ENCODE measurements at regions not wholly inside any gene's neighbourhood (a gene's known extent, or its start where the extent isn't known, plus 50 kb on each side); places are given as distances from the start of the nearest gene placed in this dataset.
A peak's percentile ranks its signal among the peaks of the same experiment; 100 is the strongest.

DNA sequence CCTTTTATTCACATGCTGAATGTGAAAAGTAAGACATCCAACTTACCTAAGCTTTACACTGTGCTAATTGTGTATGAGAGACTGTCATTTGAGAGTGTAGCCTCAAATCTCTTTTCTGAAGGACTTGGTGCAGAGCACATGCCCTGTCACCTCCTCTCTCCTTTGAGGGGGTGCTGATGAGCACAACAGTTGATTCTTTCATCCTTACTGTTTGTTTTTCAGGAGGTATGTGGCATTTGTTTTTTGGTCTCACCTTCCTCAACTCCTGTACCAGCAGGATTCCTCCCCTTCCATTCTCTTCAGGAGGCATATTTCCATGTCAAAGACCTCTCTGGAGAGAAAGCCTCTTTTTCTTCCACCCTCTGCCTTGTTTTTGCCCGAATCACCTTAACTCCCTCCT lies 252.6 kb upstream of the CITED2 start:
- DNase-seq (ENCODE audit: low read depth, low spot score), result no peak

DNA sequence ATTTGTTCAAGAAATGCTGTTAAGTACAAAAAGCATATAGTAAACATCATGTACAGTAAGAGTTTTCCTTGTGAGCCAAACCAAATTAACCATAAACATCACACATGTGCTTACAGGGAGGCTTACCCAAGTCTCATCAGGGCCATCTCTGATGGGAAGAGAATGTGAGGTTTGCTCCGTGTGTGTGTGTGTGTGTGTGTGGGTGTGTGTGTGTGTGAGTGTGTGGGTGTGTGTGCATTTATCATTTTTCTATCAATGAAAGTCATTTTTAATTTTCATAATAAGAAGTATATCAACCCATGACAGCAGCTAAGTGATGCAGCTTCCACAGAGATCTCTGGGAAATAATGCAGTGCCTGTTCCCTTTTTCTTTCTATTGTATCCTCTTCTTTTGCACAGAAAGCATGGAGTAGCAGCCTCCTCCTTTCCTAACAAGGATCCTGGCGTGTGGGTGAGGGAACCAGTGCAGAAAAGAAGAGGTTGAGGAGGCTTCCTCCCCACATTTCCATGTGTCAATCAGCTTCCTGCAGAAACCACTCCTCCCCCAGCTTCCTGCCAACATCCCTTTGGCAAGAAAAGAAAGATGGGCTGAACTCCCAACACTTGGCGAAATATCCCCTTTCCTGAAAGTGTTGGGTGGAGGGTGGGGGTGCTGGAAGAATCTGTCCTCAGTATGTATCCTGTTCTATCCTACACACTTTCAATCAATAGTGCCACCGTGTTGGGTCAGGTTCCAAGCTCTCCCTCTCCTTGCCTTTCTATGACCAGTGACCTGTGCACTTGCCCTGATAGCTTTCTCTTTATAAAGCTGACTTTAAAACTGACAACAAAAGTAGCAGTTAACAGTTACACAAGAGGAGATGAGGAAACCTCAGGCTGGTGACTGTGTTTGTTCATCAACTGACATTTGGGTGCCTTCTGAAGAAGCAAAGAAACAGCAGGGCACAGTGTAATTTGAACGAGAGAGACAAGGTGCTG lies 251.8 kb upstream of the CITED2 start:
- DNase-seq (ENCODE audit: low read depth, low spot score), result peak; percentile 5

DNA sequence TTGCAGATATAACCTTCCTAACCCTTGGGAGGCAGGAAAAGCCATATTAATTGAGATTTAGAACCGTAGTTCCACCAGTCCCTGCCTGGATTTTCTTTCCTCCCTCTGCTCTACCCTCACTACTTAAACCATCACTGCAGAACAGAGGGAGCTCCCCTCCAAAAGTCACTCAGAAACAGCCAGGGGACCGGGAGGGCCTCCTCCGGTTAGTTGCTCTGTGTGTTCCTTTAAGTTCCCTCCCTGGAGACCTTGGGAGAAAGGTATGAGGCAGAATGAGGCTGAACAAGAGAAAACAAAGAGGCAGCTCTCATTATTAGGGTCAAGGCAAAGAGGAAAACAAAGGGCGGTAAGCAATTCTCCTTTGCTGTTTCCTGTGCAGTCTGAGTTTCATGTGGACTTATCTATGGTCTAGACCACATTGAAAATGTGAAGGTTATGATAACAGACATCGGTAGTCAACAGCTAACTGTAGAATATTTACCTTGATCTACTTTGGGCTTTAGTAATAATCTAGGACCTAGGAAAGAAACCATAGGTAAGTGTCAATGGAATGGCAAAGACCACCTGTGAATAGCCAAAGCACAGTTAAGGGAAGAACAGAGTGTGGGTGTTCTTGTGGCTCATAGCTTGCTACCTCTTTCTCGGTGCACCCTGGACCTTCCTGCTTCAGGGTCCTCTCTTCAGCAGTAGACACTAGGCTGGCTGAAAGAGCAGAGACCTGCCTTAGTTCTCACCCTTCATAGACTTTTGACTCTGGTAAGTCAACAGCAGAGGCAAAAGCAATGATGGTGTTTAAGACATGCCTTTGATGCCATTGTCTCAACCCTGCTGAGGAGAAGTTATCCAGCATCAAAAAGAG lies 250.9 kb upstream of the CITED2 start:
- DNase-seq (ENCODE audit: low read depth, low spot score), result no peak

DNA sequence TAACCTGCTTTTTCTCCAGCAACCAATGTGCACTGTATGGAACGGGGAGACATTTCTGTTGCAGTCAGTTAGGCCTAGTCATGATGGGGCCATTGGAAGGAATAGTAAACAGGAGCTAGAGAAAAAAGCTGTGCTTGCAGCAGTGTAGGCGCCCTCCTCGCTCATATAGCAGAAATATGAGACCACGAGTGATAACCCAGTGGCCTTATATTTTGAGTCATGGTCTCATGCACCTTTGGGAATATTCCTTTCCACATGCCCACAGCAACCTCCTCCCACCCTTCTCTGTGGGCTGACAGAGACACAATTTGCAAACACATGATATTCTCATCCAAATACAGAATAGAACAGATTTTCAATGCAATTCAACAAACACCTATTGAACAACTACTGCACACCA lies 248.9 kb upstream of the CITED2 start:
- DNase-seq (ENCODE audit: low read depth, low spot score), result no peak

DNA sequence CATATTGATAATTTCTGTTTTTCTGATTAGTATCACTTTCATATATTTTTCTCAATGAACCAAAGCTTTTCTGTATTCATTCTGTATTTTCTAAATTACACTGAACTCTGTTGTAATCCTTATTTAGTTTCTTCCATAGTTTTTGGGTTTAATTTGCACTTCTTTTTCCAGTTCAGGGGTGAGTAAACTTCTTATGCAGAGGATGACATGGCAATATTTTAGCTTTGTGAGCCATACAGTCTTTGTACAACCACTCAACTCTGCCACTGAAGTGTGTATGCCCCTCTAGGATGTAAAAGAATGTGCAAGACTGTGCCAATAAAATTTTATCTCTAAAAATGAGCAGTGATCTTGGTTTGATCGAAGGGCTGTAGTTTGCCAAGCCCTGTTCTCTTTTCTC lies 239.0 kb upstream of the CITED2 start:
- DNase-seq (ENCODE audit: low read depth, low spot score), result no peak

DNA sequence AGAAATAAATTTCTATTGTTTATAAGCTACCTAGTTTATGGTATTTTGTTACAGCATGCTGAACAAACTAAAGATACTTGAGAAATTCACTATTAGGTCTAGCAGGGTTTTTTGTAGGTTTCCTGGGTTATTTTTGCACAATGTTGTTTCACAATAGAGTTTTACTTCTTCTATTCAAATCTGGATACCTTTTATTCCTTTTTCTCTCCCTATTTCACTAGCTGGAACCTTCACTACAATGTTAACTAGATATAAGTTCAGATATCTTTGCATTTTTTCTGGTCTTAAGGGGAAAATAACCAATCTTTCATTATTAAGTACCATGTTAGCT lies 237.7 kb upstream of the CITED2 start:
- DNase-seq (ENCODE audit: low read depth, low spot score), result no peak

DNA sequence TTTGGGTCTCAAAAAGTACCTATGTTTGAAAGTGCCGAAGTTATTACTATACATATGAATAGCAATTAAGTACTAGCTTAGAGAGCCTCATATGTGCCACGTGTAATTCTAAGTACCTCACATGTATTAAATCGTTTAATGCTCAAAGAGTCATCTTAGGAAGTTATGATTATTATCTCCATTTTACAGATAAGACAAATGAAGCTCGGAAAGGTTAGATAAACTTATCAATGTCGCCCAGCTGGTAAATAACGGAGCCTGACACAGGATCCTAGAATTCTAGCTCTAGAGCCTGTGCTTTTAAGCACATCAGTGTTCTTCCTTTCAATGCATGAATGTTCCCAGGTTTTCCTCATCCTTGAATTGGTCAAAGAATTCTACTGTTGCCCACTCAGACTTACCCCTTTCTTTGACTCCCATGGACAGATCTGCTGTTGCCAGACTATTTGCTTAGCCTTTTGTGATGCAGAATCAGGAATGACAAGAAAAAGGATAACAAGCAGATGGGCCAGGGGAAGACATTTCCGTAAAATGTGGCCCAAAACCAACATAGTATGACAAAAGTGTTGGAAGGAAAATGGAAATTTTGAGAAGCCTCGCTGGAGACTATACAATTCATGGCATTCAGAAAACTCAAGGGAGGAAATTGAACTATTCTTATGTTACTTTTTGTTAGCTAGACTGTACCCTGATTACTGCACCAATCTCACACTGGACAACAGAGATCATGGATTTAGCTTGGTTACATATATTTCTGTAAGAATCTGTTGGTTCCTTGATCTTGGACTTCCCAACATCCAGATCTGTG lies 237.1 kb upstream of the CITED2 start:
- no peak for DNase-seq (ENCODE audit: low read depth, low spot score)

DNA sequence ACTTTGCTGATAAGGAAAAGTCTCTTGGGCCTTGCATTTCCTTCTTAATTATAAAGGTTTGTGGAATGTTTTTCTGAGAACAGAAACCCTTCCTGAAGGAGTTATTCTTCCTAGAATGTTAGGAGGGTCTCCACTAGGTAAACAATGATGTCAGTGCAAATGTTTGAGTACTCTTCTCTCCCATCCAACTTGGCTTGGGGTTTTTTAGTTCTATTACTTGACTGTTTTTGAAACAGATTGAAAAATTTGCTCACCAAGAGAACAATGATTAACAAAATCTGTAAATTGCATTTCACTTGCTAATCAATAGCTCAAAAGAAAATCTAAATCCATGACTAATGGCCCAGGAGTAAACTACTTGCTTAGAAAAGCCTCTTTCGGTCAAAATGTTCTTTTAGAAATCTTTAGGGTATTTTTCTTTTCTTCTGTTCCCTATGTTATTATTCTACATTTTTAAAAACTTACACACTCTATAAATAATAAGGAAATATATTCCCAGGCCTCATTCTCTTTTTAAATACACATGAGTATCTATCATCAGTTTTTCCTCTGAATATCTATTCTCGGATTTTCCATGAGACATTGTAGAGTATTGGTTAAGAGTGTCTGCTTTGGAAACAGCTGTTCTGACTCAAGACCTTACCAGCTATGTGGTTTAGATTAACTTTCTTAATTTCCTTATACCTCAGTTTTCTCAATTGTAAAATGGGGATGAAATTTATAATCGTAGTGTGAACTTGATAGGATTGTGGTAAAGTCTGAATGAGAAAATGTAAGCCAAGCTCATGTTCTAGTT lies 234.2 kb upstream of the CITED2 start:
- no peak for DNase-seq (ENCODE audit: low read depth, low spot score)

DNA sequence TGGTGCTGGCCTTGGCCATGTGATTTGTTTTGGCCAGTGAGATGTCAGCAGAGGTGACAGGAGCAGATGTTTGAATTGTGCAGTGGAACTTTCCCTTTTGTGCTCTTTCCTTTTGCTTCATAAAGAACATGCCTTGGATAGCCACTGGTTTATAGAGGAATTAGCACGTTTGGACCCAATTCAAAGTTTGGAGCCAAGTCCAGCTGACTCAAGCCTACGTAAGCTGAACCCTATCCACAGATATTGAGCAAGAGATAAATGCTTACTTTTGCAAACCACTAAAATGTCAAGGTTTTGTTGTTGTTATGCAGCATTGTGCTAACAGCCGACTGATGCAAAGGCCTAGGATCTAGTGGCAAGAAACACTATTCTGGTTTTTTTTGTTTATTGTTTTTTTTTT lies 230.9 kb upstream of the CITED2 start:
- no peak for DNase-seq (ENCODE audit: low read depth, low spot score)

DNA sequence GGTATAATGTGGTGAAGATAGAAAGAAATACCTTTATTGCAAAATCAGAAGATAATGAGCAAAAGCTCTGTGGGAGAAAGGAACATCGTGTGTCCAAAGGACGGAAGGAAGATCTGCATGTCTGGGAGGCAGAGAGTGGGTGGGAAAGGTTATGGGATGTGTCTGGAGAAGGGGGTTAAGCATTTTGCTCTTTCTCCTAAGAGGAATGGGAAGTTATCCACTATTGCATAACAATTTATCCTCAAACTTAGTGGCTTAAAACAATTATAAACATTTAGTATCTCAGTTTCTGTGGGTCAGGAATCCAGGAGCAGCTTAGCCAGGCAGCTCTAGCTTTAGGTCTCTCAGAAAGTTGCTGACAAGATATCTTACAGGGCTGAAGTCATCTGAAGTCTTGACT lies 229.1 kb upstream of the CITED2 start:
- DNase-seq (ENCODE audit: low read depth, low spot score), result no peak

DNA sequence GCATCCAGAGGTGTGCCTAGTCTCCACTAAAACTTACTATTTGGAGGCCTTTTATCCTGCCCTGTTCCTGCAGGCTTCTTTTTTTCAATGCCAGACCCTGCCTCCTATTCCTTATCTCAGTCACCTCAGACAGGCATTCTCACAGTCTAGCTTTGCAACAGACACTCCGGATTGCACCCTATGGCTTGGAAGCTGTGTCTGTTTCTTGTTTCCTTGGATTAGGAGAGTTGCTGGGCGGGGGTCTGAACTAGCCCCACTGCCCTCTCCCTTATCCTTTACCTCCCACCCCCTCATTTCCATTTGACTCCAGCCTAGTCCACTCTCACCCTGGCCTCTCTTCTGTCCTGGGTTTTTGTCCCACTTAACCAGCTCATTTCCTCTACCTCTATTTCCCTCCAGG lies 228.1 kb upstream of the CITED2 start:
- no peak for DNase-seq (ENCODE audit: low read depth, low spot score)

DNA sequence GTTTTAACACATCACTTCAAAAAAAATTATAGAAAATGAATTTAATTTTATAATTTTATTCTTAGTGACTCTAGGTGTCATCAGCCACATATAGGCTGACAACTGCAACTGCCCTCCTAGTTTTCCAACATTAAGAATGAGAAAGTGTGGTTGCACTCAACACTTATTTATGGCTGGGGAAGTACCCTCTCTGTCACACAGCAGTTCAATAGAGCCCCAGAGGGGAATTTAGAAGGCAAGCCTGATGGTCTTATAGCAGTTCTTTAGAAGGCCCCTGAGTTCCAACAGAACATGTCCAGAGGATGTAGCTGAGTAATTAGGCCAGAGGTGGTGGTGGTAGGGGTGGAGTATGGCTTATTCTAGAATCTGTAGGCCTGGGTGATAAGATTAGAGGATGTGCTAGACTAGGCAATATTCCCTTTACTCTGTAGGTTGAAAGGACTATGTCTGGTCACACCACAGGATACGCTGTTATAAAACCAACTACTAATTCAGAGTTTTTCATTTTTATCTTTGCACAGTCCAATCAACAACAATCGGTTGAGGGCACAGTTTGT lies 226.5 kb upstream of the CITED2 start:
- no peak for DNase-seq (ENCODE audit: low read depth, low spot score)

DNA sequence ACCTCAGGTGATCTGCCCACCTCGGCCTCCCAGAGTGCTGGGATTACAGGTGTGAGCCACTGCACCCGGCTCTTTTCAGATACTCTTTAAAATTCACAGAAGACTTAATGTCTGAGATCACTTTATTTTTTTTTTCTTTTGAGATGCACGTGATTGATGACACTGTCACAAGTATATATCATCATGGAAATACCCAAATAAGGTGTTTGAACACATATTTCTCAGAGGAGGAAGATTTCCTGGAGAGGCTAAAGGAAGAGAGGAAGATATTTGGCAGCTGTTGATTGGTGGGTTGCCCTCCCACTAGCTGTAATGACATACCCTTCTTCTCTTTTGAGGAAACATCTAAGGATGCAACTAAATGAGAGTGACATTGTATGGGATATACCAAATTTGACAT lies 225.9 kb upstream of the CITED2 start:
- no peak for DNase-seq (ENCODE audit: low read depth, low spot score)

DNA sequence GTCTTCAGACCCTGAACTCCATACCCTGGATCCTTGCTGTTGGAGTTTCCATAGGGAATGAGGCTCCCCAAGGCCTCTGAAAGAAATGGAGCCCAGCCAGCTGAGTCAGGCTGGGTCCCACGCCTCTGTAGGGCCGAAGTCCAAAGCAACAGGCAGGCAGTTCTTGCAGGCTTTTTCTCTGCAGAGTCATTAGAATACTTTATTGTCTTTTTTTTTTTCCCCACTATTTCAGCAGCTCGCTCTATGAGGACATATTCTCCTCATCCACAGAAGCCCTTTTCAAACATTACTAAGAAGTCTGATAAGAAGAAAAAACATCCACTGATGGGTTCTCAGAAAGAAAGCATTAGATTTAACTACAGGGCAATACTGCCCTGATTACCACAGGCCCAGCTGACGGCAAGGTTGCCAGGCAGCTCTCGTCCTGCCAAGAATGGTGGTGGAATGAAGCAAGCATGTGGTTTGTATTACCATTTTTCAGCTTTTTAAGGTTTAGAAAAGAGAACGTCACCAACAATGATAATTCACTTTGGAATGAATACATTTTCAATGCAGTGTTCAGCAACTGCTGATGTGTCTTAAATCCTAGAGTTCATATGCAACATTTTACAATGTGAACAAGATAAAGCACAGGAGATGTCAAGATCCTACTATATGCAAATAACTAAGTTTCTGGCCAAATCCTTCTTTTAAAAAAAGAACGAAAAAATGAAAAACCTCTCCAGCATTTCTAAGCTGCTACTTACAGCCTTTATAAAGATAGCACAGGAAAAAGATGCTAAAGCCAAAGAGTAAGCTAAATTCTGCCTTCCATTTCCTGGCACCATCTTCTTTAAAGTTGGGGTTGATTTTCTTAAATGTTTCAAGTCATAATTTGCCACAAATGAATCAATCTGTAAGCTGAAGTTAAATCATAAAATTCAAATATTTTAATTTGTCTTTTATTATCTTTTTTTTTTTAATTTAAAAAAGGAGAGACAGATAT lies 223.6 kb upstream of the CITED2 start:
- no peak for DNase-seq (ENCODE audit: low read depth, low spot score)

DNA sequence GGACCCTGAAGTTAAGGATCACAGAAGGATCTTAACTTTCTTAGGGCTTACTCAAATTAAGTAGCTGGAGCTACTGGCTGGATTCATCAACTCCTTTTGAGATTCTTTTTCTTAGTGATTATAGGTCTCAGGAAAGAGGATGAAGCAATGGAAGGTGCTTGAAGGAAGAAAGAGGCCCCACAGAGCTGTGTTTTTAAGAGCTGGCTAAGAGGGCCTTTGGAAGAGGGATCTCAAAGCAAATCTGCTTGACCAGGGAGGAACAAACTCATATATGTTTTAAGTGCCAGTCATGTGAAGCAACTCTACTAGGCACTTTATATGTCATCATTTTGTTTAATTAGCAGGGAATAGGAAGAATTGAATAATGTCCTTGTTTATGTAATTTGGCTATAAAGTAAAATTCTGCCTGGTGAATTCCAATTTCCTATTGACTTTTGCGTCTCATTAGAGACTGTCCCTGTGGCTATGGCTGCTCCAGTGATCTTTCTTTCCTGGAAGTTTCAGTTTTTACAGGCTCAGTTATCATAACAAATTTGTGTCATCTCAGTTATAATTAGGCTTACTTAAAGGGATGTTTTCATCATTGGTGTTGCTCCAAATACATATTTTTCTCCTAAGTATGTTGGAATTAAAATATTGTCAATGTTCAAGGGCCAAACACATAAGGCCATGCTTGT lies 222.8 kb upstream of the CITED2 start:
- no peak for DNase-seq (ENCODE audit: low read depth, low spot score)

DNA sequence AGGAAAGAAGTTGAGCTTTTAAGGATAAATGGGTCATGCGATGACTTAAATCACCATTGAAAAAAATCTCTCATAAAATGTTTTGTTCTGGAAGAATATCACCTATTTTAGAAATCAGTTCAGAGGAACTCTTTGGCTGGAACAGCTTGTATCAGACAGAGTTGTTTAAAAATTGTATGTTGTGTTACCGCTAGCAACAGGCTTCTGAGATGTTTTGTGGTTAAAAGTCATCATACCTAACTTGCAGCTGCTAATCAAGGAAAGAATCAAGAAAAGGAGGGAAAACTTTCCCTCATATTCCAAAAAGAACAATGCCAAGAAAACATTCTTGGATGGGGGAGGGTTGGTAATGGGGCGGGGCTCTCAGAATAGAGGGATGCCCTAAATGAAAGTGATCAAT lies 220.7 kb upstream of the CITED2 start:
- no peak for DNase-seq (ENCODE audit: low read depth, low spot score)

DNA sequence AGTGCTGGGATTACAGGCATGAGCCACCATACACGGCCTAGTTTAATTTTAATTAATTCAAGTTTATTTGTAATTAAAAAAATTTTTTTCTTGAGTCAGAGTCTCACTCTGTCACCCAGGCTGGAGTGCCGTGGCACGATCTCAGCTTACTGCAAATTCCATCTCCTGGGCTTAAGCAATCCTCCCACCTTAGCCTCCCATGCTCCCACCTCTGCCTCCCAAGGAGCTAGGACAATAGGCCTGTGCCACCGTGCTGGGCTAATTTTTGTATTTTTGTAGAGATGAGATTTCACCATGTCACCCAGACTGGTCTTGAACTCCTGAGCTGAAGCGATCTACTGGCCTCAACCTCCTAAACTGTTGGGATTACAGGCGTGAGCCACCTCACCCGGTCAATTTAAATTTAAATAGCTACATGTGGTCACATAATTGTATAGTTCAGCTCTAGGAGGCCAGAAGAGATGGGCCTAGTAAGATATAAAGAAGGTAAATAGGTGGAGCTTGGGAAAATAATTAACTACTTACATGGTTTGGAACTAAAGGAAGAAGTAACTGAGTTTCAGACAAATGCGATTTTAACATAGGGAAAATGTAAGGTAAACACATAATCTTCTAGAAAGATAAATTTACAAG lies 220.0 kb upstream of the CITED2 start:
- no peak for DNase-seq (ENCODE audit: low read depth, low spot score)

DNA sequence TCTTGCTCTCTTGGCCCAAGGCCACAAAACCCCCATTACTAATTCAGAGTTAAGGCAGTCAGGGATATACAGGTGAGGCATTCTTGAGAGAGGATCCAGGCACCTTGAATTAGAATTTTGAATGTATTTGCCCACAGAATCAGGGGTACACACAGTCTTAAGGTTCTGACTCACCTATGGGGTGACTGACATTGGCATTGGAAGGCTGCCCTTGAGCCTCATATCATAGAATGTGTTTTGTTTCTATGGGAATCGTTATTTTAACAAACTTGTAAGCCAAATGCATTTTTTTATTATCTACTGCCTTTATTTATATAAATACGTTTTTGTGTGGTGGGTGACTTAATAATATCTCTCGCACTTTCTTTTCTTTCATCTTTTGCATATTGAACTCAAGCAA lies 218.6 kb upstream of the CITED2 start:
- DNase-seq (ENCODE audit: low read depth, low spot score), result no peak

All from pulmonary artery endothelial cell (primary cell).